ENCODE measurements at regions not wholly inside any gene's neighbourhood (a gene's known extent, or its start where the extent isn't known, plus 50 kb on each side); places are given as distances from the start of the nearest gene placed in this dataset.

DNA sequence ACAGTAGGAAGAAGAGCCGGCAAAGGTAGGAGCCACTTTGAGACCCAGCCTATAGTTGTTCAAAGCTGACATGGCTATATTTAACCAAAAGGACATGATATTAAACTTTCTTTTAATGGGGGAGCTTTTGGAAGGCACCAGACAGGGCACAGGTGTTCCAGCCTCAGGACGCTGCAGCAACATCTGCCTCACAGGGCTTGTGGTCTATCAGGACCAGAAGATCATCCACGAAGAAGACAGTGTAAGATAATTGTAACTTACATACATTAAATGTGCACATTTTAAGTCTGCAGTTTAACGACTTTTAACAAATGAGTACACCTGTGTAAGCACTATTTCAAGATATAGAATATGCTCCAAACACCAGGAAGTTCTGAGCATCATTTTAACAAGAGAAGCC, 168.2 kb upstream of the PMEPA1 start:
- Histone ChIP-seq H2BK120ac (replicated peaks; ENCODE audit: low read depth, low read length) (no peak overlapping the region), H3K79me2 (ENCODE audit: control insufficient read depth in 1 of 2, insufficient read depth in 2 of 2, low read length in 2 of 2) (no peaks in the 10 kb centered on the region), H3K9ac (replicated peaks in 1 of 4; ENCODE audit: extremely low read depth in 1 of 4, low read depth in 3 of 4, low read length in 3 of 4) (no peak overlapping the region), H3K4ac (replicated peaks; ENCODE audit: insufficient read length, low read depth, low read length) (no peak overlapping the region), H3K36me3 (ENCODE audit: control insufficient read depth in 2 of 4, insufficient read depth in 4 of 4, low read length in 3 of 4) (no peaks in the 10 kb centered on the region), H3K18ac (ENCODE audit: extremely low read depth, low read length) (no peak overlapping the region), H2BK15ac (ENCODE audit: low read length) (no peak overlapping the region), H3K27ac (ENCODE audit: low read depth, low read length) (no peak overlapping the region), H2AK5ac (ENCODE audit: low read depth, low read length) (no peak overlapping the region), H3K14ac (ENCODE audit: insufficient read length) (no peak overlapping the region), H3K27me3 (replicated peaks in 1 of 4; ENCODE audit: control insufficient read depth in 3 of 4, extremely low read depth in 1 of 4, insufficient read depth in 3 of 4, low read length in 3 of 4) (no peaks in the 10 kb centered on the region), H4K5ac (ENCODE audit: insufficient read length, low read depth, low read length) (no peak overlapping the region), H2BK5ac (ENCODE audit: low read depth, low read length) (no peak overlapping the region), H3K56ac (replicated peaks; ENCODE audit: insufficient read length, low read depth, low read length) (no peak overlapping the region), H2BK20ac (ENCODE audit: low read length) (no peak overlapping the region), H2AFZ (ENCODE audit: low read length) (no peak overlapping the region), H4K20me1 (replicated peaks in 1 of 2; ENCODE audit: control insufficient read depth in 1 of 2, insufficient read depth in 2 of 2, low read length in 2 of 2) (no peaks in the 10 kb centered on the region), H3K4me3 (ENCODE audit: extremely low read depth in 1 of 4, insufficient read depth in 2 of 4, low read depth in 3 of 4, low read length in 4 of 4) (no peak overlapping the region), H4K8ac (ENCODE audit: extremely low read depth, insufficient read depth, low read length) (no peak overlapping the region), H3K23ac (ENCODE audit: insufficient read length) (no peak overlapping the region), H3K23me2 (ENCODE audit: low read depth, low read length) (no peaks in the 10 kb centered on the region), H4K91ac (replicated peaks; ENCODE audit: insufficient read length, low read length) (no peak overlapping the region), H3K79me1 (ENCODE audit: low read depth, low read length) (no peaks in the 10 kb centered on the region), H2BK12ac (ENCODE audit: low read depth, low read length) (no peak overlapping the region), H3K9me3 (ENCODE audit: insufficient read depth in 2 of 2, low read depth in 1 of 2, low read length in 1 of 2) (no peaks in the 10 kb centered on the region), H3K4me2 (ENCODE audit: insufficient read depth in 1 of 2, low read depth in 2 of 2, low read length in 2 of 2) (no peak overlapping the region), H3K4me1 (replicated peaks in 1 of 4; ENCODE audit: control insufficient read depth in 3 of 4, insufficient read depth in 4 of 4, low read length in 3 of 4) (peaks cover 0 to 4% (median 1%) of the 10 kb centered on the region in 4 experiments; a peak in 2 of 7 replicates)
- FAIRE-seq (no peak), DNase-seq (ENCODE audit: low read depth in 1 of 2, low spot score in 2 of 2) (no peak)
- TF ChIP-seq RBBP5 (IDR thresholded peaks at IDR 0.05; ENCODE audit: borderline replicate concordance, low read depth, low read length) = no peak
- TF ChIP-seq RFX5 (IDR thresholded peaks at IDR 0.05; ENCODE audit: borderline replicate concordance, low read depth, low read length) = no peak
- no peak for TF ChIP-seq RXRA (IDR thresholded peaks at IDR 0.05; ENCODE audit: insufficient read depth, low read depth, low read length)
- TF ChIP-seq BACH1 (IDR thresholded peaks at IDR 0.05; ENCODE audit: low read length) = no peak
- TF ChIP-seq YY1 (IDR thresholded peaks at IDR 0.05; ENCODE audit: low read depth, low read length) = no peak
- TF ChIP-seq TAF1 (IDR thresholded peaks at IDR 0.05; ENCODE audit: low read depth, low read length) = no peak
- ChIA-PET POLR2A (ENCODE audit: partially characterized antibody) (no interaction called here), CTCF (ENCODE audit: partially characterized antibody) (interaction anchor here (1.0 kb wide), 1 partner anchor 8 kb away, joined by 4 read pairs; no protein-coding TSS in a partner anchor)
- WGBS, 2 experiments (ENCODE audit: extremely low coverage in 1 of 2, insufficient coverage in 1 of 2, insufficient read length in 1 of 2, insufficient replicate concordance in 2 of 2, low coverage in 1 of 2, low lambda C conversion rate in 2 of 2, missing lambda C conversion rate in 1 of 2) = 95% methylated on average over 4 of the region's 4 CpGs; no CpG with 5 or more reads in 1 of the 2 experiments

All from H1 (cell line).